OCI-LY3 (cell line): ENCODE measurements at regions not wholly inside any gene's neighbourhood (a gene's known extent, or its start where the extent isn't known, plus 50 kb on each side); places are given as distances from the start of the nearest gene placed in this dataset.

Source experiments
- CTCF ChIP-seq: fragments of 200-600, 300-600 bp; sonication (generic); IDR thresholded peaks from 2 replicates; pipeline ENCODE4 v1.5.1; 2014; ENCODE audit warnings: antibody characterized with exemption, low read length, low read depth
- EZH2phosphoT487 ChIP-seq: fragments of 200-600 bp; shearing (Covaris generic); IDR thresholded peaks from 2 replicates; pipeline ENCODE4 v1.6.1; 2018; ENCODE audit warnings: antibody characterized with exemption, mixed run types, low read depth

- no peak for TF ChIP-seq CTCF
- no peak for TF ChIP-seq EZH2phosphoT487
Measured at GRCh38 chr6:47106721-47107197, 64.6 kb upstream of the ADGRF1 start.
